Tibial nerve (tissue), 4 donors: ENCODE measurements at regions not wholly inside any gene's neighbourhood (a gene's known extent, or its start where the extent isn't known, plus 50 kb on each side); places are given as distances from the start of the nearest gene placed in this dataset.
"Not testable (repeated sequence)": the region's sequence is repeated elsewhere in the genome, so short reads cannot be mapped to it uniquely, and the experiment has no call there.

Source experiments
- DNase-seq, 2 donors: peaks; one replicate each; pipeline ENCODE4 v3.0.0-alpha.2; 2019; ENCODE audit warnings: low spot score in 2 of 2
- H3K27ac ChIP-seq, 4 donors: fragments of 200-600 bp; sonication (generic) in 3 of 4; one replicate each; pipeline ENCODE4 v1.5.1; 2017 to 2019; ENCODE audit warnings: mild to moderate bottlenecking in 1 of 4
- H3K27me3 ChIP-seq, 2 donors: fragments of 200-600 bp; sonication (generic) in 1 of 2; one replicate each; pipeline versions ENCODE4 v1.5.1 to v1.6.0; 2017 to 2019
- H3K36me3 ChIP-seq, 3 donors: fragments of 200-600 bp; sonication (generic); one replicate each; pipeline ENCODE4 v1.5.1; 2018 to 2019
- H3K4me1 ChIP-seq, 4 donors: fragments of 200-600 bp; sonication (generic) in 3 of 4; one replicate each; pipeline ENCODE4 v1.5.1; 2017 to 2019
- H3K4me3 ChIP-seq, 4 donors: fragments of 200-600 bp; sonication (generic) in 3 of 4; one replicate each; pipeline ENCODE4 v1.5.1; 2017 to 2019; ENCODE audit warnings: mild to moderate bottlenecking in 1 of 4, moderate library complexity in 1 of 4
- H3K9me3 ChIP-seq, 4 donors: fragments of 200-600 bp; sonication (generic) in 3 of 4; one replicate each; pipeline ENCODE4 v1.5.1; 2017 to 2019
- EP300 ChIP-seq, 2 donors: sonication (generic); formaldehyde crosslinking; IDR thresholded peaks; one replicate each; pipeline ENCODE4 v1.6.1; 2017; ENCODE audit warnings: antibody characterized with exemption in 2 of 2, mild to moderate bottlenecking in 1 of 2
- POLR2A ChIP-seq, 2 donors: fragments of 450-650 bp; IDR thresholded peaks; one replicate each; pipeline ENCODE4 v1.6.1; 2017; ENCODE audit warnings: antibody characterized with exemption in 2 of 2, mild to moderate bottlenecking in 2 of 2, moderate library complexity in 2 of 2
- WGBS, 2 donors: methylation state at CpG; one replicate each; pipeline ENCODE4 v1.1.5; 2018; 5-methylcytosine and 5-hydroxymethylcytosine counted together
- TF ChIP-seq, protein P1 (sequence below), 5 experiments: fragments of 200-600 bp in 3 of 5; fragments of 450-650 bp in 2 of 5; sonication (generic) in 3 of 5; IDR thresholded peaks; one replicate each; pipeline ENCODE4 v1.5.1; 2016 to 2019; ENCODE audit warnings: antibody characterized with exemption in 5 of 5, mild to moderate bottlenecking in 3 of 5, moderate library complexity in 2 of 5

DNA sequence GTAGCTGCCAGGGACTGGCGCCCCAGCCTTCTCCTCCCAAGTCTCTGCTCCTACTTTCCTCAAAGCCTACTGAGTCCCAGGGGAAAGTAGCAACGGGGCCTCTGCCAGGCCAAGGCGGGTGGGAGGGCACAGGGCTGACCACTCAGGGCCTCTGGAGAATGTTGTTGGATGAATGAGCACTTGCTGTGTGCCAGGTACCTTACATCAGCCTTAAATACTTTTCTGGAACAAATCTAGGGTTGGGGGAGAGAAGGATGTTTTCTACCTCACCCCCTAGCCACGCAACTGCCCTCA lies 119.3 kb upstream of the ZBTB40 start:
- H3K36me3 ChIP-seq: no peaks in the 10 kb centered on the region
- H3K4me3 ChIP-seq: no peak overlapping the region
- H3K27ac ChIP-seq: no peak overlapping the region
- peaks cover 0 to 14% of the 10 kb centered on the region in 2 donors for H3K27me3 ChIP-seq
- no peak for TF ChIP-seq EP300 (IDR thresholded peaks at IDR 0.05)
- TF ChIP-seq, protein P1, sequence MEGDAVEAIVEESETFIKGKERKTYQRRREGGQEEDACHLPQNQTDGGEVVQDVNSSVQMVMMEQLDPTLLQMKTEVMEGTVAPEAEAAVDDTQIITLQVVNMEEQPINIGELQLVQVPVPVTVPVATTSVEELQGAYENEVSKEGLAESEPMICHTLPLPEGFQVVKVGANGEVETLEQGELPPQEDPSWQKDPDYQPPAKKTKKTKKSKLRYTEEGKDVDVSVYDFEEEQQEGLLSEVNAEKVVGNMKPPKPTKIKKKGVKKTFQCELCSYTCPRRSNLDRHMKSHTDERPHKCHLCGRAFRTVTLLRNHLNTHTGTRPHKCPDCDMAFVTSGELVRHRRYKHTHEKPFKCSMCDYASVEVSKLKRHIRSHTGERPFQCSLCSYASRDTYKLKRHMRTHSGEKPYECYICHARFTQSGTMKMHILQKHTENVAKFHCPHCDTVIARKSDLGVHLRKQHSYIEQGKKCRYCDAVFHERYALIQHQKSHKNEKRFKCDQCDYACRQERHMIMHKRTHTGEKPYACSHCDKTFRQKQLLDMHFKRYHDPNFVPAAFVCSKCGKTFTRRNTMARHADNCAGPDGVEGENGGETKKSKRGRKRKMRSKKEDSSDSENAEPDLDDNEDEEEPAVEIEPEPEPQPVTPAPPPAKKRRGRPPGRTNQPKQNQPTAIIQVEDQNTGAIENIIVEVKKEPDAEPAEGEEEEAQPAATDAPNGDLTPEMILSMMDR (IDR thresholded peaks at IDR 0.05): no peak
- TF ChIP-seq POLR2A (IDR thresholded peaks at IDR 0.05): no peak
- no peaks in the 10 kb centered on the region for H3K4me1 ChIP-seq
- WGBS, 2 donors: 57 to 64% methylated on average over 4 of the region's 4 CpGs
- no peak for DNase-seq
- H3K9me3 ChIP-seq: no peaks in the 10 kb centered on the region

DNA sequence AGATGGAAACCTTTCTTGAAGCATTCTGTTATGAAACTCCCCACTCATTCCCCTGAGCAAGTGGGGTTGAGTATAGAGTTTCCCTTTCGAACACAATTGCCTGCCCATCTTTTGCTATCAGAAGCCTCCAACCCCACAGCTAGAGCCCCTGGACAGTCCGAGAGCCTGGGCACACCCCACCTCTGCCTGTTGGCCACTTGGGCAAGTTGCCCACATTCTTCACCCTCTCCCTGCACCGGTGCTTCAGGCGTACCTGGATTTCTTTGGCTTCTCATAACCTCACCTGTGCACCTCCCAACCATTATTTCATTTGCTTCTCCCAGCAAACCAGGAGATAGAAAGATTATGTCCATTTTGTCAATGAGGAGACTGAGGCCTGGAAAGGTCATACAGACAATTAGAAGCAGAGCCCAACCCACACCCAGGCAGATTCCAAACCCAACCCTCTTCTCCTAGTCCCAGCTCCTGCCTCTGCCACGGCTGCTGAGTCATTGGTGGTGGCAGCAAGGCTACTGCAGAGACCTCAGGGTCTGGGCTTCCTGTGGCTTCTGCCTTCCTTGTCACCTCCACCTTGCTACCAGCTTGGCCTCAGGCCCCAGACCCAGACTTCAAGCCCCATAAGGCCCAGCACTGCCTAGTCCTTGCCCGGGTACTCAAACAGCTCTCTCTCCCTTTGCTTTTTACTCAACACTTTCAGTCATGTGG lies 118.7 kb upstream of the ZBTB40 start:
- no peaks in the 10 kb centered on the region for H3K9me3 ChIP-seq
- no peak overlapping the region for H3K4me3 ChIP-seq
- 69 to 70% methylated on average over 6 of the region's 6 CpGs for WGBS, 2 donors
- peaks cover 0 to 14% of the 10 kb centered on the region in 2 donors for H3K27me3 ChIP-seq
- H3K4me1 ChIP-seq: no peaks in the 10 kb centered on the region
- DNase-seq: no peak
- H3K36me3 ChIP-seq: no peaks in the 10 kb centered on the region
- no peak for TF ChIP-seq EP300 (IDR thresholded peaks at IDR 0.05)
- TF ChIP-seq, protein P1 (IDR thresholded peaks at IDR 0.05): no peak
- TF ChIP-seq POLR2A (IDR thresholded peaks at IDR 0.05): no peak
- H3K27ac ChIP-seq: no peak overlapping the region

DNA sequence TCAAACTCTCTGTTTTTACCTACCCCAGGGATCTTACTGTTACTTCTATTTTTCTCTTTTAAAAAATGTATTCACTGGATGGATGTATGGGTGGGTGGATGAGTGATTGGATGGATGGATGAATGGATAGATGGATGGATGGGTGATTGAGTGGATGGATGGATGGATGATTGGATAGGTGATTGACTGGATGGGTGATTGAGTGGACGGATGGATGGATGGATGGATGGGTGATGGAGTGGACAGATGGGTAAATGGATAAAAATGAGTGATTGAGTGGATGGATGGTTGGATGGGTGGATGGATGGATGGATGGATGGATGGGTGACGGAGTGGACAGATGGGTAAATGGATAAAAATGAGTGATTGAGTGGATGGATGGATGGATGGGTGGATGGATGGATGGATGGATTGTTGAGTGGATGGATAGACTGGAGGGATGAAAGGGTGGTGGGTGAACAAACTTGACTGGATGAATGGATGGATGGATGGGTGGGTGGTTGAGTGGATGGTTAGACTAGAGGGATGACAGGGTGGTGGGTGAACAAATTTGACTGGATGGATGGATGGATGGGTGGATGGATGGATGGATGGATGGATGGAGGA lies 118.0 kb upstream of the ZBTB40 start:
- Histone ChIP-seq H3K27ac (no peak overlapping the region), H3K4me3 (no peak overlapping the region), H3K9me3 (no peaks in the 10 kb centered on the region), H3K27me3 (peaks cover 0 to 14% of the 10 kb centered on the region in 2 donors), H3K4me1 (no peaks in the 10 kb centered on the region), H3K36me3 (no peaks in the 10 kb centered on the region)
- DNase-seq: no peak
- TF ChIP-seq POLR2A (IDR thresholded peaks at IDR 0.05) (no peak), EP300 (IDR thresholded peaks at IDR 0.05) (no peak)
- TF ChIP-seq, protein P1 (IDR thresholded peaks at IDR 0.05): no peak
- WGBS, 2 donors: 91 to 95% methylated on average over 2 of the region's 2 CpGs

DNA sequence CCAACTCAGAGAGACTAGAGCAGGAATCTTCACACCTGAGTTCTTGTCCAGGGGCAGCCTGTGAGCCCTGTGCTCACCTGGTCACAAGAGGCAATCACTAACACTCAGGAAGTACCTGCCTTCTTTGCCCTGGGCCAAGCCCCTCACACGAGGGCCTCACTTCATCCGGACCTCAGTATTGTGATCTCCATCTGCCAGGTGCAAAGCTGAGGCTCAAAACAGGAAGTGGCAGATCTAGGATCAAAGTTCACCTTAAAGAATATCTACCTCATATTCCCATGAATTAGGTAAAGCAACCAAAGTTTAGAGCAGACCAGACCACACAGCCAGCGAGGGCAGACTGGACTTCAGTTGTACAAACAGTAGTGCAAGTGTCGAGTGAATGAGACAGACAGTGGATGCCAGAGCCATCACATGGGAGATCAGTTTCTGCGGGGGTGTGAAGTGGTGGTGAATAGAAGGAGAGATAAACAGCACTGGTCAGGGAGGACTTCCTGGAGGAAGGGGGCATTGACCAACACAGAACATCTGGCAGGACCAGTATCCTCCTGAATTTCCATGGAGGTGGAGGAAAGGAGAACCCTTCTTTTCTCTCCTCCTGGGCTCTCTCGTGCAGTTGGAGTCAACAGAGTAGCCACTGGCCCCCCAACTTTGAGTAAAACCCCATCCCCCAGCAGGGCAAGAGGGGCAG lies 116.6 kb upstream of the ZBTB40 start:
- WGBS, 2 donors: 67 to 69% methylated on average over 6 of the region's 6 CpGs
- no peak for TF ChIP-seq EP300 (IDR thresholded peaks at IDR 0.05)
- TF ChIP-seq, protein P1 (IDR thresholded peaks at IDR 0.05): no peak
- no peak for TF ChIP-seq POLR2A (IDR thresholded peaks at IDR 0.05)
- peaks cover 0 to 8% of the 10 kb centered on the region in 2 donors for H3K27me3 ChIP-seq
- no peak overlapping the region for H3K27ac ChIP-seq
- DNase-seq: no peak
- H3K4me3 ChIP-seq: no peak overlapping the region
- no peaks in the 10 kb centered on the region for H3K9me3 ChIP-seq
- no peaks in the 10 kb centered on the region for H3K36me3 ChIP-seq
- peaks cover 0 to 7% (median 0%) of the 10 kb centered on the region in 4 donors for H3K4me1 ChIP-seq

DNA sequence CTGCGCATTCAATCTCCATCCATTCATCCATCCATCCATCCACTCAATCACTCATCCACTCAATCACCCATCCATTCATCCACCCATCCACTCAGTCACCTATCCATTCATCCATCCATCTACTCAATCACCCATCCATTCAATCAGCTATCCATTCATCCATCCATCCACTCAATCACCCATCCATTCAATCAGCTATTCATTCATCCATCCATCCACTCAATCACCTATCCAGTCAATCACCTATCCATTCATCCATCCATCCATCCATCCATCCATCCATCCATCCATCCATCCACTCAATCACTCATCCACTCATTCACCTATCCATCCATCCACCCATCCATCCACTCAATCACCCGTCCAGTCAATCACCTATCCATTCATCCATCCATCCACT lies 115.4 kb upstream of the ZBTB40 start:
- not testable (repeated sequence) for H3K4me1 ChIP-seq, H3K27me3 ChIP-seq, DNase-seq, H3K9me3 ChIP-seq, H3K36me3 ChIP-seq, H3K4me3 ChIP-seq, H3K27ac ChIP-seq
- 86 to 94% methylated on average over 2 of the region's 2 CpGs for WGBS, 2 donors

DNA sequence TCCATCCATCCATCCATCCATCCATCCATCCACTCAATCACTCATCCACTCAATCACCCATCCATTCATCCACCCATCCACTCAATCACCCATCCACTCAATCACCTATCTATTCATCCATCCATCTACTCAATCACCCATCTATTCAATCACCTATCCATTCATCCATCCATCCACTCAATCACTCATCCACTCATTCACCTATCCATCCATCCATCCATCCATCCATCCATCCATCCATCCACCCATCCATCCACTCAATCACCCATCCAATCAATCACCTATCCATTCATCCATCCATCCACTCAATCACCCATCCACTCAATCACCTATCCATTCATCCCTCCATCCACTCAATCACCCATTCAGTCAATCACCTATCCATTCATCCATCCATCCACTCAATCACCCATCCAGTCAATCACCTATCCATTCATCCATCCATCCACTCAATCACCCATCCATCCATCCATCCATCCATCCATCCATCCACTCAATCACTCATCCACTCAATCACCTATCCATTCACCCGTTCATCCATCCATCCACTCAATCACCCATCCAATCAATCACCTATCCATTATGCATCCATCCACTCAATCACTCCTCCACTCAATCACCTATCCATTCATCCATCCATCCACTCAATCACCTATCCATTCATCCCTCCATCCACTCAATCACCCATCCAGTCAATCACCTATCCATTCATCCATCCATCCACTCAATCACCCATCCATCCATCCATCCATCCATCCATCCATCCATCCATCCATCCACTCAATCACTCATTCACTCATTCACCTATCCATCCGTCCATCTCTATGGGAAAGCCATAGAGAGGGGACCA lies 114.7 kb upstream of the ZBTB40 start:
- DNase-seq, H3K27ac ChIP-seq, H3K9me3 ChIP-seq, H3K36me3 ChIP-seq, H3K4me1 ChIP-seq, H3K4me3 ChIP-seq: not testable (repeated sequence)
- WGBS, 2 donors: 73 to 88% methylated on average over 2 of the region's 2 CpGs
- H3K27me3 ChIP-seq: peaks cover 0 to 11% of the 10 kb centered on the region in 2 donors
